Neural progenitor cell (in vitro differentiated cells): ENCODE measurements at regions not wholly inside any gene's neighbourhood (a gene's known extent, or its start where the extent isn't known, plus 50 kb on each side); places are given as distances from the start of the nearest gene placed in this dataset.

Experiments
- CTCF ChIP-seq: fragments of 200-600 bp; sonication (generic); IDR thresholded peaks from 2 replicates; pipeline ENCODE4 v1.5.1; 2017; ENCODE audit warnings: antibody characterized with exemption, mild to moderate bottlenecking
- EZH2 ChIP-seq: fragments of 200-600 bp; sonication (generic); IDR thresholded peaks from 2 replicates; pipeline ENCODE4 v1.6.1; 2017; ENCODE audit warnings: antibody characterized with exemption, mild to moderate bottlenecking, moderate library complexity
- EZH2phosphoT487 ChIP-seq: fragments of 200-600 bp; sonication (generic); IDR thresholded peaks from 2 replicates; pipeline ENCODE4 v1.6.1; 2017; ENCODE audit warnings: antibody characterized with exemption

GRCh38 chr4:12408364-12408763 lies 979.7 kb upstream of the HS3ST1 start:
- TF ChIP-seq EZH2 (no peak), EZH2phosphoT487 (no peak), CTCF (no peak)
